Ovary (tissue), 7 donors: ENCODE measurements at regions not wholly inside any gene's neighbourhood (a gene's known extent, or its start where the extent isn't known, plus 50 kb on each side); places are given as distances from the start of the nearest gene placed in this dataset.

Source experiments
- DNase-seq, 5 donors: peaks; one replicate each; pipeline ENCODE4 v3.0.0-alpha.2; 2019 to 2020
- H3K27ac ChIP-seq, 2 donors: fragments of 200-600 bp; one replicate each; pipeline versions ENCODE4 v1.5.1 to v1.8.0; 2019 to 2022
- H3K27me3 ChIP-seq: fragments of 200-600 bp; one replicate; pipeline ENCODE4 v1.8.0; 2022
- H3K36me3 ChIP-seq: fragments of 200-600 bp; sonication (generic); one replicate; pipeline ENCODE4 v1.5.1; 2019
- H3K4me1 ChIP-seq: one replicate; pipeline ENCODE4 v1.8.1; 2013; ENCODE audit warnings: mild to moderate bottlenecking, moderate library complexity; ENCODE audit not compliant: insufficient read depth
- H3K4me3 ChIP-seq: fragments of 200-600 bp; sonication (generic); one replicate; pipeline ENCODE4 v1.5.1; 2017
- H3K9me3 ChIP-seq, 2 donors: fragments of 200-600 bp in 1 of 2; sonication (generic) in 1 of 2; one replicate each; pipeline versions ENCODE4 v1.5.1 to v1.8.1; 2013 to 2019; ENCODE audit warnings: mild to moderate bottlenecking in 1 of 2, moderate library complexity in 1 of 2
- CTCF ChIP-seq, 3 donors: fragments of 450-650 bp in 2 of 3; fragments of 200-600 bp in 1 of 3; IDR thresholded peaks; one replicate each; pipeline versions ENCODE4 v1.5.1 to v1.8.0; 2016 to 2022; ENCODE audit warnings: antibody characterized with exemption in 3 of 3, mild to moderate bottlenecking in 1 of 3
- EP300 ChIP-seq: sonication (generic); formaldehyde crosslinking; IDR thresholded peaks from one replicate; pipeline ENCODE4 v1.6.1; 2017; ENCODE audit warnings: antibody characterized with exemption
- POLR2A ChIP-seq: fragments of 450-650 bp; IDR thresholded peaks from one replicate; pipeline ENCODE4 v1.6.1; 2017; ENCODE audit warnings: antibody characterized with exemption, mild to moderate bottlenecking, moderate library complexity
- WGBS, 3 donors: extraction: QIAGEN DNeasy Blood & Tissue Kit in 1 of 3; methylation state at CpG; one replicate each; pipeline versions ENCODE4 v1.1.5 to v1.1.7; 2013 to 2017; 5-methylcytosine and 5-hydroxymethylcytosine counted together
- intact Hi-C, 4 donors: fragments of 100-400 bp; cut with DNase I; formaldehyde crosslinking; loops; one replicate each; pipeline versions ENCODE4 v1.11.0 to v1.15.1; 2022 to 2023
- donor health status: DM: no; HTN: no; CAD: no; lungs with moderate emphysema.
- donor health status: DM: no; HTN: no; CAD: no.
- donor health status: Bipolar disorder and iron deficiency.
- donor health status: DM: no; HTN: no; CAD: no.
- donor health status: DM: yes; HTN: yes; CAD: no.

GRCh38 chr1:184895086-184895485 is 79.2 kb downstream of the NIBAN1 start:
- no peak overlapping the region for H3K4me3 ChIP-seq
- no peak for DNase-seq
- H3K36me3 ChIP-seq = no peaks in the 10 kb centered on the region
- intact Hi-C loops = no loop called here
- WGBS, 3 donors = 14 to 36% (median 22%) methylated on average over 2 of the region's 2 CpGs
- H3K9me3 ChIP-seq = no peaks in the 10 kb centered on the region
- H3K4me1 ChIP-seq = no peaks in the 10 kb centered on the region
- TF ChIP-seq CTCF (IDR thresholded peaks at IDR 0.05) = no peak
- no peak for TF ChIP-seq POLR2A
- TF ChIP-seq EP300 = no peak
- no peaks in the 10 kb centered on the region for H3K27me3 ChIP-seq
- H3K27ac ChIP-seq = no peak overlapping the region

- H3K27me3 ChIP-seq = no peaks in the 10 kb centered on the region
- no peaks in the 10 kb centered on the region for H3K9me3 ChIP-seq
- intact Hi-C loops = no loop called here
- TF ChIP-seq POLR2A = no peak
- TF ChIP-seq EP300 = no peak
- TF ChIP-seq CTCF (IDR thresholded peaks at IDR 0.05) = no peak
- 82 to 93% (median 87%) methylated on average over 2 of the region's 2 CpGs for WGBS, 3 donors
- H3K4me3 ChIP-seq = no peak overlapping the region
- no peaks in the 10 kb centered on the region for H3K36me3 ChIP-seq
- DNase-seq = no peak
- H3K27ac ChIP-seq = no peak overlapping the region
- no peaks in the 10 kb centered on the region for H3K4me1 ChIP-seq
These were observed 80.6 kb downstream of the NIBAN1 start for GRCh38 chr1:184893695-184894094.

- WGBS, 3 donors = 93 to 96% (median 95%) methylated on average over 4 of the region's 4 CpGs
- intact Hi-C loops = no loop called here
- no peak overlapping the region for H3K4me3 ChIP-seq
- H3K4me1 ChIP-seq = no peaks in the 10 kb centered on the region
- no peaks in the 10 kb centered on the region for H3K36me3 ChIP-seq
- H3K9me3 ChIP-seq = no peaks in the 10 kb centered on the region
- DNase-seq = no peak
- no peaks in the 10 kb centered on the region for H3K27me3 ChIP-seq
- no peak for TF ChIP-seq POLR2A
- H3K27ac ChIP-seq = no peak overlapping the region
These were observed 82.2 kb downstream of the NIBAN1 start for GRCh38 chr1:184892116-184892515.

- no peak for DNase-seq
- no peaks in the 10 kb centered on the region for H3K27me3 ChIP-seq
- H3K27ac ChIP-seq = no peak overlapping the region
- intact Hi-C loops = no loop called here
- H3K9me3 ChIP-seq = no peaks in the 10 kb centered on the region
- TF ChIP-seq CTCF (IDR thresholded peaks at IDR 0.05) (no peak), EP300 (no peak), POLR2A (no peak)
- no peaks in the 10 kb centered on the region for H3K4me1 ChIP-seq
- H3K4me3 ChIP-seq = no peak overlapping the region
- H3K36me3 ChIP-seq = no peaks in the 10 kb centered on the region
These were observed 82.9 kb downstream of the NIBAN1 start for GRCh38 chr1:184891440-184891839.

GRCh38 chr1:184890539-184890973 is 83.8 kb downstream of the NIBAN1 start:
- H3K27me3 ChIP-seq = no peaks in the 10 kb centered on the region
- no peak overlapping the region for H3K27ac ChIP-seq
- DNase-seq = no peak
- H3K4me3 ChIP-seq = peak overlapping the region; percentile 5
- intact Hi-C loops = no loop called here
- WGBS, 3 donors = 38 to 51% (median 48%) methylated on average over 3 of the region's 3 CpGs
- H3K9me3 ChIP-seq = no peaks in the 10 kb centered on the region
- H3K36me3 ChIP-seq = no peaks in the 10 kb centered on the region
- H3K4me1 ChIP-seq = no peaks in the 10 kb centered on the region
- TF ChIP-seq CTCF (IDR thresholded peaks at IDR 0.05) = no peak
- TF ChIP-seq EP300 = no peak
- TF ChIP-seq POLR2A = no peak
